Common myeloid progenitor, CD34-positive (primary cell): ENCODE measurements at regions not wholly inside any gene's neighbourhood (a gene's known extent, or its start where the extent isn't known, plus 50 kb on each side); places are given as distances from the start of the nearest gene placed in this dataset.

Source experiments
- CTCF ChIA-PET: fragments of 350-600 bp; sonication (Branson Sonifier 250); formaldehyde crosslinking; loops from one replicate; lab custom pipeline; 2021; ENCODE audit warnings: antibody characterized with exemption; lab: Charles Lee
- POLR2A ChIA-PET: fragments of 350-600 bp; sonication (Branson Sonifier 250); formaldehyde crosslinking; loops from one replicate; lab custom pipeline; 2021; ENCODE audit warnings: antibody characterized with exemption; lab: Charles Lee
- DNase-seq, 3 donors: peaks; one replicate each; pipeline versions ENCODE4 v3.0.0 to v3.0.0-alpha.2; 2013
- H3K27ac ChIP-seq, 2 experiments: 1 replicate in 1 of 2; 2 replicates in 1 of 2; pipeline ENCODE4 v1.7.0; 2013; ENCODE audit warnings: inconsistent platforms in 2 of 2, low read length in 2 of 2, mild to moderate bottlenecking in 2 of 2, low read depth in 1 of 2, moderate library complexity in 1 of 2; ENCODE audit not compliant: severe bottlenecking in 2 of 2, insufficient read depth in 1 of 2, poor library complexity in 1 of 2
- H3K27me3 ChIP-seq, 5 experiments: replicated peaks in 2 of 5; 1 replicate in 3 of 5; 2 replicates in 2 of 5; pipeline versions ENCODE4 v1.6.1 to v1.7.0; 2013; ENCODE audit warnings: low read length in 4 of 5, mild to moderate bottlenecking in 2 of 5, moderate library complexity in 2 of 5, inconsistent platforms in 1 of 5; ENCODE audit not compliant: insufficient read depth in 5 of 5, control insufficient read depth in 4 of 5
- H3K36me3 ChIP-seq, 4 experiments: 1 replicate in 2 of 4; 2 replicates in 2 of 4; pipeline versions ENCODE4 v1.6.1 to v1.7.0; 2013; ENCODE audit warnings: low read length in 3 of 4, control low read depth in 1 of 4, mild to moderate bottlenecking in 1 of 4; ENCODE audit not compliant: control insufficient read depth in 4 of 4, insufficient read depth in 4 of 4
- H3K4me1 ChIP-seq, 4 experiments: 1 replicate in 3 of 4; 2 replicates in 1 of 4; pipeline versions ENCODE4 v1.6.1 to v1.7.1; 2013; ENCODE audit warnings: low read length in 3 of 4, mild to moderate bottlenecking in 3 of 4, control low read depth in 1 of 4, inconsistent platforms in 1 of 4, moderate library complexity in 1 of 4; ENCODE audit not compliant: control insufficient read depth in 4 of 4, insufficient read depth in 4 of 4; ENCODE audit errors: control extremely low read depth in 1 of 4
- H3K4me3 ChIP-seq, 7 experiments: 1 replicate in 4 of 7; 2 replicates in 3 of 7; pipeline versions ENCODE4 v1.5.1 to v1.7.0; 2013; ENCODE audit warnings: mild to moderate bottlenecking in 7 of 7, low read length in 6 of 7, moderate library complexity in 6 of 7, inconsistent platforms in 2 of 7, low read depth in 2 of 7, control low read depth in 1 of 7; ENCODE audit not compliant: insufficient read depth in 4 of 7, control insufficient read depth in 1 of 7; ENCODE audit errors: extremely low read depth in 1 of 7
- H3K9me3 ChIP-seq, 5 experiments: 1 replicate in 4 of 5; 2 replicates in 1 of 5; pipeline versions ENCODE4 v1.6.1 to v1.7.1; 2013; ENCODE audit warnings: low read length in 4 of 5, mild to moderate bottlenecking in 2 of 5, inconsistent platforms in 1 of 5, low read depth in 1 of 5, moderate library complexity in 1 of 5; ENCODE audit not compliant: control insufficient read depth in 4 of 5, insufficient read depth in 2 of 5; ENCODE audit errors: control extremely low read depth in 1 of 5
- WGBS: methylation state at CpG from one replicate; pipeline ENCODE4 v1.1.5; 2013; ENCODE audit not compliant: insufficient coverage; 5-methylcytosine and 5-hydroxymethylcytosine counted together

DNA sequence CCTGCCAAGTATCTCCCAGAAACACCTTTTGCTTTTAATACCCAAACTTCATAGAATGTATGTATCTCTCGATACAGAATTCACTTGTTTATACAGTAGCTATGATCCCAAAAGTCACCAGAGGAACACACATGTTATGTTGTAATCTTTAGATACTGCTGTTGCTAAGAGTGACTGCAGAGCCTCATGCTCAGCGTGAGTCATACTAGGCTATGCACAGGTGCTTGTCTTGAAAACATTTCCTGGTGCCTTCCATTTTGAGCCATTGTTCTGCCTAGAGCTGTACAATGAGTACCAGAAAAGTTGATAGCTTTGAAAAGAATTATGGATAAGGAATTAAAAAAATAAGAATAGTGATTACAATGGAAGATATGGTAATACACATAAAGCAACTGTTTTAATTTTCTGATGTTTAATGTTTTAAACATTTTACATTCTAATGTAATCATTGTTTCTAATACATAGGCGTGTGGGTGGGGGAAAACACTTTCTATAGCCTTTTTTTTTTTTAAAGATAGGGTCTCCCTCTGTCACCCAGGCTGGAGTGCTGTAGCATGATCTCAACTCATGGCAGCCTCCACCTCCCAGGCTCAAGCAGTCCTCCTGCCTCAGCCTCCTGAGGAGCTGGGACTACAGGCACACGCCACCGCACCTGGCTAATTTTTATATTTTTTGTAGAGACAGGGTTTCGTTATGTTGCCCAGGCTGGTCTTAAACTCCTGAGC is 79.4 kb downstream of the CD24 start:
- ChIA-PET POLR2A (no interaction called here), CTCF (no interaction called here)
- Histone ChIP-seq H3K4me3 (no peak overlapping the region), H3K9me3 (no peaks in the 10 kb centered on the region), H3K36me3 (no peaks in the 10 kb centered on the region), H3K27ac (no peak overlapping the region), H3K27me3 (peaks cover 0 to 3% (median 0%) of the 10 kb centered on the region in 5 experiments), H3K4me1 (no peaks in the 10 kb centered on the region)
- peak in 1 of 3 donors; percentile 2 for DNase-seq
- 97% methylated on average over 2 of the region's 6 CpGs for WGBS

DNA sequence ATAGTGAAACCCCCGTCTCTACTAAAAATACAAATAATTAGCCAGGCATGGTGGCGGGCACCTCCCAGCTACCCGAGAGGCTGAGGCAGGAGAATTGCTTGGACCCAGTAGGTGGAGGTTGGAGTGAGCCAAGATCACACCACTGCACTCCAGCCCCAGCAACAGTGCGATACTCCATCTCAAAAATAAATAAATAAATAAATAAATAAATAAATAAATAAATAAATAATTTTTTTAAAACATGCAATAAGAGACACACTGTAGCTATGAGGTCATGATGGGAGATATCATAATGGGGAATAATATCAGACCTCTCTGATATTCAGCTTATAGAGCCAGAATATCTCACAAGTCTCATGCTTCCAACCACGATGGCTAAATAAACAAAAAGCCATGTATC is 82.3 kb downstream of the CD24 start:
- Histone ChIP-seq H3K9me3 (no peaks in the 10 kb centered on the region), H3K4me1 (peaks cover 0 to 3% (median 0%) of the 10 kb centered on the region in 4 experiments), H3K27me3 (peaks cover 0 to 3% (median 0%) of the 10 kb centered on the region in 5 experiments), H3K4me3 (no peak overlapping the region), H3K36me3 (no peaks in the 10 kb centered on the region), H3K27ac (no peak overlapping the region)
- DNase-seq, result no peak
- ChIA-PET CTCF (no interaction called here), POLR2A (no interaction called here)
- WGBS, result 100% methylated on average over 1 of the region's 5 CpGs

DNA sequence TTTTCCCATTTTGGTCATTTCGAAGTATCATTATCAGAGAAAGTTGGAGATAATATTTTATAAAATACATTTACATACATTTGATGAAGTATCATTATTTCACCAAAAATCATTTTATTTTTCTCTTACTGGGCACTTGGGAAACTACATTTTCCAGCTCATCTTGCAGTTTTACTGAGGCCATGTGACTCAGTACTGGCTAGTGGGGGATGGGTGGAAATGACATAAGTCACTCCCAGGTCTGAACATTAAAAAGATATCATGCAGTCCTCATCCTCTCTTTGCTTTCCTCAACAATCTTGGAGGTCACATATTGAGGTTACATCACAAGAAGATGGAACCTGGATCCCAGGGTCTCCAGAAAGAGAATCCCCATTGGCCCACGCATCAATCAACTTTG is 84.1 kb downstream of the CD24 start:
- no peak for DNase-seq
- CTCF ChIA-PET, result no interaction called here
- Histone ChIP-seq H3K27me3 (peaks cover 0 to 3% (median 0%) of the 10 kb centered on the region in 5 experiments), H3K36me3 (no peaks in the 10 kb centered on the region), H3K4me1 (peaks cover 0 to 3% (median 0%) of the 10 kb centered on the region in 4 experiments), H3K27ac (no peak overlapping the region), H3K9me3 (no peaks in the 10 kb centered on the region), H3K4me3 (no peak overlapping the region)
- POLR2A ChIA-PET, result no interaction called here
- WGBS, result 100% methylated on average over 1 of the region's 2 CpGs

- POLR2A ChIA-PET, result no interaction called here
- Histone ChIP-seq H3K4me1 (peaks cover 0 to 3% (median 0%) of the 10 kb centered on the region in 4 experiments), H3K9me3 (no peaks in the 10 kb centered on the region), H3K27me3 (peaks cover 0 to 3% (median 0%) of the 10 kb centered on the region in 5 experiments), H3K4me3 (no peak overlapping the region), H3K27ac (no peak overlapping the region), H3K36me3 (no peaks in the 10 kb centered on the region)
- no peak for DNase-seq
- CTCF ChIA-PET, result no interaction called here
- whole genome bisulfite sequencing, result no CpG with 5 or more reads among the region's 1 CpG
Observed at GRCh38 chr6:106889692-106890091, 84.8 kb downstream of the CD24 start.

GRCh38 chr6:106886922-106887797 is 87.4 kb downstream of the CD24 start:
- peaks cover 0 to 2% (median 0%) of the 10 kb centered on the region in 5 experiments for H3K27me3 ChIP-seq
- peak overlapping the region in 1 of 2 experiments; percentile 3 for H3K27ac ChIP-seq
- CTCF ChIA-PET, result no interaction called here
- H3K4me1 ChIP-seq, result peaks cover 0 to 3% (median 0%) of the 10 kb centered on the region in 4 experiments
- WGBS, result 56% methylated on average over 2 of the region's 8 CpGs
- H3K36me3 ChIP-seq, result no peaks in the 10 kb centered on the region
- H3K4me3 ChIP-seq, result no peak overlapping the region
- POLR2A ChIA-PET, result interaction anchor here (0.6 kb wide), 1 partner anchor 1732 kb away, joined by 4 read pairs; no protein-coding TSS in a partner anchor
- DNase-seq, result no peak
- no peaks in the 10 kb centered on the region for H3K9me3 ChIP-seq

DNA sequence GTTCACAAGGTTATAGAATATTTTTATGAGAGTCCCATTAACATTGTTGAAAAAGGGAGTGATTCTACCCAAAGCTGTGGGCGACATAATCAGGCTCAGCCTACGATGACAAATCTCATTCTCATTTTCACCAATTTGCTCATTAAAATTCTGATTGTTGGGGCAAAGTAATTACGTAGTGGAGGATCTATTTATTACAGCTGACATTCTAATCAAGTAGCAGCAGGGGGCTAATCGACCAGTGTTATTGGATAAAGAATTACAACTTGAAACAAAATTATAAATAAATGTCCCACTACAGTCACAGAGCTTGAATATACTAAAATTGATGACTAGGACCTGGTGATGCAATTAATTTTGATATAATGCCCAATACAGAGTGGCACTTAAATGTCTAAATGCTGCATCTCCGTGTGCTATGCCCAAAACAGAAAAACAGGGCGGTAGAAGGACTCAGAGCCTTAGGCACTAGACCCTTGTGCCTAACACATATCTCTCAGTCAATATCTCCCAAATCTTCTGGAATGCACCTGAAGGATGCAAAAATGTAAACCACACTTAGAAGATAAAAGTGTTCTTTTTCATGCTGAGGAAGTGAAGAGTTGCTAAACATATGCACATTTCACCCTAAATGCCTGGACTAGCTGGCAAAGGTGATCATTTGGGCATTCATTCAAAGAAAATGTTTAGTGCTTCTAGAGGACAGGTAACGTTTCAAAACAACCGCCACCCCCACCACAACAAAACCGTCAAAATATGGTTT is 88.3 kb downstream of the CD24 start:
- Histone ChIP-seq H3K4me3 (no peak overlapping the region), H3K36me3 (no peaks in the 10 kb centered on the region), H3K27me3 (peaks cover 0 to 2% (median 0%) of the 10 kb centered on the region in 5 experiments), H3K27ac (peak overlapping the region in 1 of 2 experiments; percentile 3), H3K9me3 (no peaks in the 10 kb centered on the region), H3K4me1 (peaks cover 0 to 3% (median 0%) of the 10 kb centered on the region in 4 experiments)
- CTCF ChIA-PET, result no interaction called here
- no peak for DNase-seq
- POLR2A ChIA-PET, result interaction anchor here (0.6 kb wide), 1 partner anchor 1731 kb away, joined by 4 read pairs; no protein-coding TSS in a partner anchor
- no CpG with 5 or more reads among the region's 9 CpGs for WGBS
